GM12891 (cell line): ENCODE measurements at regions not wholly inside any gene's neighbourhood (a gene's known extent, or its start where the extent isn't known, plus 50 kb on each side); places are given as distances from the start of the nearest gene placed in this dataset.

ENCODE experiments used
- PAX5 ChIP-seq: IDR thresholded peaks from 2 replicates; pipeline ENCODE4 v1.6.1; 2011; ENCODE audit warnings: low read length, moderate library complexity, mild to moderate bottlenecking; ENCODE audit not compliant: insufficient read depth, severe bottlenecking
- POLR2A ChIP-seq: IDR thresholded peaks from 2 replicates; pipeline ENCODE4 v1.6.1; 2011; ENCODE audit warnings: low read depth, low read length, control low read depth
- POLR2AphosphoS5 ChIP-seq: IDR thresholded peaks from 2 replicates; pipeline ENCODE4 v1.6.1; 2011; ENCODE audit warnings: low read depth, low read length, control low read depth
- POU2F2 ChIP-seq: IDR thresholded peaks from 2 replicates; pipeline ENCODE4 v1.6.1; 2011; ENCODE audit warnings: low read depth, mild to moderate bottlenecking, control low read depth, low read length, moderate library complexity
- SPI1 ChIP-seq: IDR thresholded peaks from 2 replicates; pipeline ENCODE4 v1.6.1; 2011; ENCODE audit warnings: low read depth, low read length, control low read depth
- TAF1 ChIP-seq: IDR thresholded peaks from 2 replicates; pipeline ENCODE4 v1.6.1; 2011; ENCODE audit warnings: low read depth, low read length, control low read depth

- TF ChIP-seq TAF1 (no peak), POLR2A (no peak), POLR2AphosphoS5 (no peak), POU2F2 (no peak), SPI1 (no peak), PAX5 (no peak)
These were observed 74.9 kb upstream of the KLF7 start for GRCh38 chr2:207240649-207241048.
